GM12875 (cell line): ENCODE measurements at regions not wholly inside any gene's neighbourhood (a gene's known extent, or its start where the extent isn't known, plus 50 kb on each side); places are given as distances from the start of the nearest gene placed in this dataset.

Experiments
- H3K4me3 ChIP-seq: one replicate; pipeline ENCODE4 v1.5.1; 2011; ENCODE audit warnings: low read depth, low read length, control low read depth
- CTCF ChIP-seq: IDR thresholded peaks from 2 replicates; pipeline ENCODE4 v1.5.1; 2011; ENCODE audit warnings: low read depth, mild to moderate bottlenecking, control low read depth, inconsistent platforms, low read length, moderate library complexity, borderline replicate concordance; ENCODE audit not compliant: insufficient read depth

DNA sequence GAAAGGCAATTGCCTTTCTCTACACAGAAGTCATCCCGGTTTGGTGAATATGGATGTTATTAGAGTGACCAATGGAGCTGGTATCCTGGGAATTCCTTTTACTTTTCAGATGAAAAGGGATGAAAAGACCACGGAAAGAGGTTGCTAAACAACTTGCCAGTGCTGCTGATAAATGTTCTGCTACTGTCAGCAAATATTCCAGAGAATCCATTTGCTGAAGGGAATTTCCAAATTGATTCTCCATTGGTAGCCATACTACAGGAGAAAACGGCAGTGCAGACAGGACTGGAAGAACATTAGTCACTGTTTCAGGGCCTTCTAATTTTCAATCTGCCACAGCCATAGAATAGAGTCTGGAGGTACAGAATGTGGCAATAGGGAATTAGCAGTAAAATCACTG is 451.5 kb downstream of the PCDH11X start:
- TF ChIP-seq CTCF = no peak
- no peak overlapping the region for H3K4me3 ChIP-seq

GRCh38 chrX:92231391-92231790 is 452.2 kb downstream of the PCDH11X start:
- TF ChIP-seq CTCF = no peak
- no peak overlapping the region for H3K4me3 ChIP-seq

GRCh38 chrX:92232182-92232581 is 453.0 kb downstream of the PCDH11X start:
- H3K4me3 ChIP-seq = no peak overlapping the region
- TF ChIP-seq CTCF = peak; percentile 44; the same call in 1 of the 2 replicates

GRCh38 chrX:92241249-92241648 is 462.1 kb downstream of the PCDH11X start:
- no peak for TF ChIP-seq CTCF

DNA sequence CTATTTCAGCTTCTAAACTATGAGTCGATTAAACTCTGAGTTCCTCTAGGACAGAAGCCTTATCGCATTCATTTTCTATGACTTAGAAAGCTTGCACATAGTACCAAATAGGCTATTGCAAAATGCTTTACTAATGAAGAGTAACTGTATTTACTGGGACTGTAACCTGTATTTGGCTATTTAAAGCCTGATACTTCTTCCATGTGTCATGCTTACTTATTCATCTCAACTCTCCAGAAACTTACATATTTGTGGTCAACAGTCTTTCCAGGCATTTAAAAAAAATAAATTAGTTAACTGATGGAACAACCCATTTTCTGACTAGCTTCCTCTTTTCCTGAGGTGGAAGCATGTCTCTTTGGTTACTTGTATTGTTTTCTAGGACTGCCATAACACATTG is 467.9 kb downstream of the PCDH11X start:
- TF ChIP-seq CTCF = no peak
- no peak overlapping the region for H3K4me3 ChIP-seq

More at GRCh38 chrX:92241249-92241648, 462.1 kb downstream of the PCDH11X start:
- H3K4me3 ChIP-seq = no peak overlapping the region

DNA sequence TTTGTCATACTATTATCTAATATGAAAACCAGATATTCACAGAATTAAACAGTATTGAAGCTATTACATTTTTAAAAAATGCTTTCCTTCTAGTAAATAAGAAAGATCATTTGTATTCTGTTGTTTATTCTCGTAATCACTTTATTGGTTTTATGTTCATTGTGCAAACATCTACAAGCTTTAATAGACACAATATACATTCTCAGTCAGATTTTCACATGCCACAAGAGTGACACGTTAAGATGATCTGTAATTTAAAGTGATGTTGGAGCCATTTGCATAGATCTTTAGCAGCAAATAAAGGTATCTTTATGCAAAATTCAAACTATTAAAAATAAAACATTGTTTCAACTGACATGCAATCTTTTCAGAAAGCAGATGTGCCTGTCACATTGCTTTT is 469.9 kb downstream of the PCDH11X start:
- no peak overlapping the region for H3K4me3 ChIP-seq
- TF ChIP-seq CTCF = no peak

- H3K4me3 ChIP-seq = no peak overlapping the region
- TF ChIP-seq CTCF = no peak
These were observed 480.9 kb downstream of the PCDH11X start for GRCh38 chrX:92260102-92260501.
